SIG-M5 (cell line): ENCODE measurements at regions not wholly inside any gene's neighbourhood (a gene's known extent, or its start where the extent isn't known, plus 50 kb on each side); places are given as distances from the start of the nearest gene placed in this dataset.

ENCODE experiments used
- DNase-seq: peaks from one replicate; lab custom pipeline; 2025; lab: John Stamatoyannopoulos, UW

- DNase-seq = no peak
Measured at GRCh38 chr13:73210218-73210883, 151.5 kb downstream of the KLF5 start.

DNA sequence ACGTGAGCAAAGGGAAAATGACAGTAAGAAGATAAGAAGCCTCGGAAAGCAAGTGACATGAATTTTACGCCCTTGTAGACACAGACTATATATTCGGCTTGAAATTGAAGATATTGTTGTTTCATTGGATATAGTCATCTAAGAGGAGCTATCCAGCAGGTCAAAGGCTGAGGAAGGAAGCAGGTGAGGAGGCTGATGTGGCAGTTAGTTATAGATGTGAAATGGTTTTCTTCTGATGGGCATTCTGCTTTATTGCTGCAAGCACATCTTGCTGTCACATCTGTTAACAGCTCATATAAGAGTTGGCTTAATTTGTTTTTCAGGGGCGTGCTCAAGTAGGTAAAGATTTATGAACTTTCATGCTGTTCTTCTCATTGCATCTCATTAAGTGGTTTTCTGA is 146.1 kb downstream of the KLF5 start:
- no peak for DNase-seq

- DNase-seq = no peak
Measured at GRCh38 chr13:73201626-73202025, 142.8 kb downstream of the KLF5 start.

GRCh38 chr13:73198991-73199411 is 140.2 kb downstream of the KLF5 start:
- no peak for DNase-seq

- DNase-seq = no peak
Measured at GRCh38 chr13:73195091-73195490, 136.3 kb downstream of the KLF5 start.

GRCh38 chr13:73194310-73194709 is 135.5 kb downstream of the KLF5 start:
- DNase-seq = no peak

GRCh38 chr13:73193554-73193953 is 134.7 kb downstream of the KLF5 start:
- DNase-seq = no peak

GRCh38 chr13:73190477-73190876 is 131.7 kb downstream of the KLF5 start:
- no peak for DNase-seq

DNA sequence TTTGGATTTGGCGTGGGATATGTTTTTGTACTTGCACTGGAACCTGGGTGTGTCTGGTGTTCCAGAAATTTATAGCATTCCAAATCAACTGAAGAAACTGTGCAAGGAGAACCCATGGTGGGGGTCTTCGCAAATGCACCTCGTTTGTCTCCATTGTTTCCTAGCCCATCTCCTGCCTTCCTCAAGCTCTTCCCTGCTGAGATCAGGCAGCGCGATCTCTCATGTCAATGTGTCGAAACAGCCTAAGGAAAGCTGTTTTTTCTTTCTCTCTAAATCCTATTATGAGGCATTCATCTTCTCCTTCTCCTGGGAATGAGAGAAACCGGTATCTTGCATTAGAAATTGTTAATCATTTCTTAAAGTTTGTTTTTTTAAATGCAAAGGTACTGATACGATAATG is 131.0 kb downstream of the KLF5 start:
- no peak for DNase-seq

DNA sequence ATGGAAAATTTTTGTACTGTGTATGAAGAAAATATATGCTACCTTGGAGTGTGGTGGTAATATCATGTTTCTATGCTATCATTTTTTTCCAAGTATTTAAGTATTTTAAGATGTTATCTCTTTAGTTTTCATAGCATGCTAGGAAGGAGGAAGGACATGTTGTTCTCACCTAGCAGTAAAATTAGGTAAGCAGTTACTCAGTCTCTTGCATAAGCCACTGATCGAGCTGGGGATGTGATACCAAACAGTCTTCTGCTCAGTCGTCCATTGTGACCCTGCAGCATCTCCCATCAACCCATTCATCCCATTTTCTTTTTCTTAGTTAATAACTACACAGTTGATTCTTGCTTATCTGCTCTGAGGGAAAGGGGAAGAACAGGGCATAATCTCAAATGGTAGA is 130.6 kb downstream of the KLF5 start:
- no peak for DNase-seq

GRCh38 chr13:73187106-73187505 is 128.3 kb downstream of the KLF5 start:
- no peak for DNase-seq

- DNase-seq = no peak
Measured at GRCh38 chr13:73179650-73180274, 121.0 kb downstream of the KLF5 start.

DNA sequence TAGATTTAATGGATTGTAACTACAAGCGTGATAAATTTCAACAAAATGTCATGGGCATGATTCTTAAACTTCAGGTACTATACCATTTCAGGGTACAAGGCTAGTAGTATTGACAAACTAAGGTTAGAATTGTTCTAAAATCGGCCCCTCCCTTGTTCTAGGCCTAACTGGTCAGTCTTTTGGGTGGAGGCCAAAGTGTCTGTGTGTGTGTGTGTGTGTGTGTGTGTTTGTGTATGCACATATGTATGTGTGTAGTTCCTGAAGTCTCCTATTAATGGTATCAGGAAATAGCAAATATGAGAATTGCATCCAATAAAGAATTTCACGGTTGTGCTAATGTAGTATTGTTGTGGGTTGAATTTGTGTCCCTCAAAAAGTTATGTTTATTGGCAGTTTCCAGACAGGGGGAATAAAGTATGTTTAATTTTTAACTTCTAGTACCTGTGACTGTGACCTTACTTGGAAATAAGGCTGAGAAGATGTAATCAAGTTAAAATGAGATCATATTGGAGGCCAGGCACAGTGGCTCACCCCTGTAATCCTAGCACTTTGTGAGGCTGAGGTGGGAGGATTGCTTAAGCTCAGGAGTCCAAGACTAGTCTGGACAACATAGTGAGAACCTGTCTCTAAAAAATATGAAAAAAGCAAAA is 119.2 kb downstream of the KLF5 start:
- DNase-seq = no peak

DNA sequence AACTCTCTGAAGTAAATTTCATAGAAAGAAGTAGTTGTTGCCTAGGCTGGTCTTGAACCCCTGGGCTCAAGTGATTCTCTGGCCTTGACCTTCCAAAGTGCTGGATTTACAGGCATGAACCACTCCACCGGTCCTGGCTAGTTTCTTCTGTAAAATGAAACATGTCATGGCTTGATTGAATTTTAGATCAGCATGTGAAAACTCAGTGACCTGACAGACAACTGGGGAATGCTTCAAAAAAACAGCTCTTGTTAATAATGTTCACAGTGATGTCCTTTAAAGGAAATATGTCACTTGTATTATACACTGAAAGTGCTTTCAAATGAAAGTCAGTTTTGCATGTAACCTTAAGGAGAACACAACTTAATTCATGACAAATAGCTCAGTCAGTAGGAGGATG is 118.2 kb downstream of the KLF5 start:
- no peak for DNase-seq

GRCh38 chr13:73174521-73175010 is 115.8 kb downstream of the KLF5 start:
- DNase-seq = no peak

DNA sequence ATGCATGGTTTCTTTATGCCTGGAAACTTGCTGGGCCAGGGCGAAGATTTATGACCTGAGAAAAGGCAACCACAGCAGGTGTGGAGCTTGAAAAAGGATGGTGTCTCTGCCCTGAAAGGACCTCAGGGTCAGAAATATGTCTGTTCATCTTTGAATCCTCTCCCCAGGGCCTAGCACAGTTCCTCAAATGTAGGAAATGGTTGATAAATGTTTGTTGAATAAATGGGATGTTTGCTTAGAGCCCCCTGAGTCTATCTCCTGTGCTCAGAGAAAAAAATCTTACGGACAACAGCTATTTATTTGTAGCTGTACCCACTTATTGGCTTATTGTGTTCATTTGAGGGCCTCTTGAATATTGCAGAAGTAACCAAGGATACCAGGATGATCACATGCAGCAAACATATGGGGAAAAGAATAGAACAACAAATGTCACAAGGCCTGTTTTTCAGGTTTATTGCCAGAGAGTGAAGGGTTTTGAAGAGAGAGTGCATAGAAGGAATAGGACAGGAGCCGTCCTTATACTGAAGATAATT is 114.5 kb downstream of the KLF5 start:
- DNase-seq = no peak

- DNase-seq = no peak
Measured at GRCh38 chr13:73171926-73172325, 113.1 kb downstream of the KLF5 start.

GRCh38 chr13:73171271-73171682 is 112.5 kb downstream of the KLF5 start:
- no peak for DNase-seq

GRCh38 chr13:73169971-73170370 is 111.2 kb downstream of the KLF5 start:
- no peak for DNase-seq

DNA sequence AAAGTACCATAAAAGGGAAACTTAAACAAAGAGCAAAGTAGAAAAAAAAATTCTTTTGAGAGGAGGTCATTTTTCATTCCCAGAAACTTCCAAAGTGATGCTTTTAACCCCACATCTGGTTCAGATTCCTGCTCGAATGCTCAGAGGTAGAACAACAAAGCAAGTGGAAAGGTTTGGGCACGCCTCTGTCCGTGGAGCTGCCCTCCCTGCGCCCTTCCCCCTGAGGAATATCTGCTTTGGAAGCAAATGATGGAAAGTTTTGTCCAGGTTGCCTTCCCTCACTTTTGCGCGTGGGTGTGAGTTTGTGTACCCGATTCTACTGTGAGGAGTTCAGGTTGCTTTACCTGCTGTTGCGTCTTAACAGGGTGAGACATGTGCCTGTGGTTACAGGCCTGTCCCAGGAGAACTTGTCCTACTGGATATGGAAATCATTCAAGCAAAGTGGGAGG is 110.2 kb downstream of the KLF5 start:
- DNase-seq = no peak

DNA sequence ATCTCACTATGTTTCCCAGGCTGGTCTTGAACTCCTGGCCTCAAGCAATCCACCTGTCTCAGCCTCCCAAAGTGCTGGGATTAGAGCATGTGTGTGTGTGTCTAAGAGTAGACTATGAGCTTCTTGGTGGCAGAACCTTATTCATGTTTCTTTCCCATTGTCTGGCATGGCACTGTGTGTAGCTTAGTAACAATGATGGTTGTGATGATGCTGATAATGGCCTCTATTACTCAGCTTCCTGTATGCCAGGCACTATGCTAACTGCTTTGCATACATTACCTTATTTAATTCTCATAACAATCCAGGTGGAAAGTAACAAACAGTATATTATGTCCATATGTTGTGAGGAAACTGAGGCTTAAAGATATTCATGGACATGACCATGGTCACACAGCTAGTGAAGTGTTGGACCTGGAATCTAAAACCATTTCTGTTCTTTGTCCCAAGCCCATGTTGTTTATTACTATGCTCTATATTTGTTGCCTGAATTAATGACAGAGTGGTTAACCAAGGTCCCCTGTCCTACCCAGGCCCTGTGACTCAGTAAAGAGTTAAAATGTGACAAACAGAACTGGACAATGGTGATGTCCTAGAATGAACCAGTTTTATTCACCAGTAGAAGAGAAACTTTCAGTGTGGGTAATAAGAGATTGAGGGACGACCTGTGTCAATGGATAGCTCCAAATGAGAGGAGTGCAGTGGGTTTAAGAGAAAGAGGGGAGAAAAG is 109.6 kb downstream of the KLF5 start:
- DNase-seq = no peak
